Breast epithelium (tissue), 4 donors: ENCODE measurements at regions not wholly inside any gene's neighbourhood (a gene's known extent, or its start where the extent isn't known, plus 50 kb on each side); places are given as distances from the start of the nearest gene placed in this dataset.

ENCODE experiments used
- DNase-seq, 2 donors: peaks; one replicate each; pipeline ENCODE4 v3.0.0-alpha.2; 2019; ENCODE audit warnings: low spot score in 2 of 2
- H3K27ac ChIP-seq, 2 donors: fragments of 200-600 bp; sonication (generic) in 1 of 2; one replicate each; pipeline ENCODE4 v1.5.1; 2016 to 2019; ENCODE audit warnings: mild to moderate bottlenecking in 1 of 2
- H3K27me3 ChIP-seq, 2 donors: fragments of 200-600 bp; sonication (generic) in 1 of 2; one replicate each; pipeline versions ENCODE4 v1.5.1 to v1.6.0; 2017 to 2019; ENCODE audit warnings: control low read depth in 1 of 2, mild to moderate bottlenecking in 1 of 2
- H3K36me3 ChIP-seq: fragments of 200-600 bp; one replicate; pipeline ENCODE4 v1.5.1; 2019
- H3K4me1 ChIP-seq, 2 donors: fragments of 200-600 bp; sonication (generic); one replicate each; pipeline ENCODE4 v1.5.1; 2016 to 2019; ENCODE audit warnings: control low read depth in 1 of 2
- H3K4me3 ChIP-seq, 3 donors: fragments of 200-600 bp; sonication (generic); 1 replicate in 2 of 3; 2 replicates in 1 of 3; pipeline ENCODE4 v1.5.1; 2016 to 2019; ENCODE audit warnings: mild to moderate bottlenecking in 3 of 3, moderate library complexity in 2 of 3
- H3K9me3 ChIP-seq, 2 donors: fragments of 200-600 bp; sonication (generic) in 1 of 2; one replicate each; pipeline ENCODE4 v1.5.1; 2016 to 2019; ENCODE audit warnings: control low read depth in 1 of 2
- POLR2A ChIP-seq: fragments of 450-650 bp; IDR thresholded peaks from one replicate; pipeline ENCODE4 v1.6.1; 2016; ENCODE audit warnings: antibody characterized with exemption, mild to moderate bottlenecking, moderate library complexity
- POLR2AphosphoS5 ChIP-seq, 3 donors: sonication (generic); formaldehyde crosslinking; IDR thresholded peaks; one replicate each; pipeline ENCODE4 v1.6.1; 2017; ENCODE audit warnings: antibody characterized with exemption in 3 of 3
- intact Hi-C: fragments of 100-400 bp; cut with DNase I; formaldehyde crosslinking; loops from one replicate; pipeline ENCODE4 v1.15.1; 2023; ENCODE audit warnings: low total_unique reads
- TF ChIP-seq, protein P1 (sequence below), 3 donors: fragments of 450-650 bp; IDR thresholded peaks; one replicate each; pipeline ENCODE4 v1.5.1; 2016 to 2017; ENCODE audit warnings: antibody characterized with exemption in 3 of 3, mild to moderate bottlenecking in 3 of 3, moderate library complexity in 3 of 3

- no peak for DNase-seq
- Histone ChIP-seq H3K36me3 (no peaks in the 10 kb centered on the region), H3K4me3 (no peak overlapping the region), H3K4me1 (no peaks in the 10 kb centered on the region), H3K9me3 (no peaks in the 10 kb centered on the region), H3K27me3 (no peaks in the 10 kb centered on the region), H3K27ac (no peak overlapping the region)
- TF ChIP-seq POLR2AphosphoS5 (IDR thresholded peaks at IDR 0.05) (no peak), POLR2A (no peak)
- TF ChIP-seq, protein P1, sequence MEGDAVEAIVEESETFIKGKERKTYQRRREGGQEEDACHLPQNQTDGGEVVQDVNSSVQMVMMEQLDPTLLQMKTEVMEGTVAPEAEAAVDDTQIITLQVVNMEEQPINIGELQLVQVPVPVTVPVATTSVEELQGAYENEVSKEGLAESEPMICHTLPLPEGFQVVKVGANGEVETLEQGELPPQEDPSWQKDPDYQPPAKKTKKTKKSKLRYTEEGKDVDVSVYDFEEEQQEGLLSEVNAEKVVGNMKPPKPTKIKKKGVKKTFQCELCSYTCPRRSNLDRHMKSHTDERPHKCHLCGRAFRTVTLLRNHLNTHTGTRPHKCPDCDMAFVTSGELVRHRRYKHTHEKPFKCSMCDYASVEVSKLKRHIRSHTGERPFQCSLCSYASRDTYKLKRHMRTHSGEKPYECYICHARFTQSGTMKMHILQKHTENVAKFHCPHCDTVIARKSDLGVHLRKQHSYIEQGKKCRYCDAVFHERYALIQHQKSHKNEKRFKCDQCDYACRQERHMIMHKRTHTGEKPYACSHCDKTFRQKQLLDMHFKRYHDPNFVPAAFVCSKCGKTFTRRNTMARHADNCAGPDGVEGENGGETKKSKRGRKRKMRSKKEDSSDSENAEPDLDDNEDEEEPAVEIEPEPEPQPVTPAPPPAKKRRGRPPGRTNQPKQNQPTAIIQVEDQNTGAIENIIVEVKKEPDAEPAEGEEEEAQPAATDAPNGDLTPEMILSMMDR (IDR thresholded peaks at IDR 0.05), result no peak
- intact Hi-C loops, result no loop called here
Measured at GRCh38 chr5:8869932-8870331, 675.9 kb downstream of the SEMA5A start.

DNA sequence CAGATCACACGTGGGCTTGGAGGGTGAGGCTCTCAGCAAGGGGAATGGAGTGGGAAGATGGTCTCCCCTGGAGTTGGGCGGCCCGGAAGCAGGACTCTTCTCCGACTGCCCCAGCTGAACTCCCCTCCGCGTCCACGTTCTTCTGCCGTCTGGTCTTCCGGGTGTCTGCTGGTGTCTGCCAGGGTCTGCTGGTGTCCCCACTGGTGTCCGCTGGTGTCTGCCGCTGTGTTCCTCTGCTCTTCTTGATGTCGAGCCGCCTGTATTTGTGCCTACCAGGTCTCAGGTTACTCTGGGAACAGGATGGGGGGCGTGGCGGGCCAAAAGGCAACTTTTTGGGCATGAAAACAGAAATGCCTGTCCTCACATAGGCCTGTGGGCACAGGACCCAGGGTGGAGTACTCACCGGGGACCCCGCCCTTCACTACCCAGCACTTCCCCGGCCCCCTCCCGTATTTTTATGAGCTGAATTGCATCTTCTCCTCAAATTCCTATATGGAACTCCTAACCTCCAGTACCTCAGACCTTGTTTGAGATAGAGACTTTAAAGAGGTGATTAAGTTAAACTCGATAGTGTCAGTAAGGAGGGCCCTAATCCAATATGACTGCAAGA, 675.4 kb downstream of the SEMA5A start:
- Histone ChIP-seq H3K36me3 (no peaks in the 10 kb centered on the region), H3K27ac (no peak overlapping the region), H3K9me3 (no peaks in the 10 kb centered on the region), H3K27me3 (no peaks in the 10 kb centered on the region), H3K4me3 (no peak overlapping the region), H3K4me1 (no peaks in the 10 kb centered on the region)
- DNase-seq, result no peak
- TF ChIP-seq POLR2AphosphoS5 (IDR thresholded peaks at IDR 0.05) (no peak), POLR2A (no peak)
- TF ChIP-seq, protein P1 (IDR thresholded peaks at IDR 0.05), result no peak
- intact Hi-C loops, result no loop called here

- intact Hi-C loops, result no loop called here
- Histone ChIP-seq H3K27ac (no peak overlapping the region), H3K4me3 (no peak overlapping the region), H3K9me3 (no peaks in the 10 kb centered on the region), H3K27me3 (no peaks in the 10 kb centered on the region), H3K4me1 (no peaks in the 10 kb centered on the region), H3K36me3 (no peaks in the 10 kb centered on the region)
- no peak for DNase-seq
- TF ChIP-seq POLR2AphosphoS5 (IDR thresholded peaks at IDR 0.05) (no peak), POLR2A (no peak)
- TF ChIP-seq, protein P1 (IDR thresholded peaks at IDR 0.05), result no peak
Measured at GRCh38 chr5:8870959-8871355, 674.9 kb downstream of the SEMA5A start.

DNA sequence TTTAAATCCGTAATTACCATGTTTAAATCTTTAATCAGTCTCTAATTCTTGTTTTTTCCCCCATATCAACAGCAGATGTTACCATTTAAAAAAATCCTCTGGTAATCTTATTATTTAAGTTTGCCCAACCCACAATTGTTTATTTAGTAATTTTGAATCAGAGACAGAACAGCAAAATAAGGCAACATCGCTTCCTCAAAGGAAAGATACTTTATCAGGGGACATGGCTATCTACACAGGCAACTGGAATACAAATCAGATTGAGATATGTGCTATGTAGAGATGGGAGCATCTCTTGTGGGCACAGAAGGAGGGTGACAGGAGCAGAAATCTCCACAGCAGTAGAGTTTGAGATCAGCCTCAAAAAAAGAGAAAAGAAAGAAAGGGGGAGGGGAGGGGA, 674.4 kb downstream of the SEMA5A start:
- TF ChIP-seq POLR2AphosphoS5 (IDR thresholded peaks at IDR 0.05) (no peak), POLR2A (no peak)
- TF ChIP-seq, protein P1 (IDR thresholded peaks at IDR 0.05), result no peak
- no peak for DNase-seq
- no peak overlapping the region for H3K27ac ChIP-seq
- H3K27me3 ChIP-seq, result no peaks in the 10 kb centered on the region
- no peaks in the 10 kb centered on the region for H3K9me3 ChIP-seq
- H3K36me3 ChIP-seq, result no peaks in the 10 kb centered on the region
- no peak overlapping the region for H3K4me3 ChIP-seq
- intact Hi-C loops, result no loop called here
- H3K4me1 ChIP-seq, result no peaks in the 10 kb centered on the region

DNA sequence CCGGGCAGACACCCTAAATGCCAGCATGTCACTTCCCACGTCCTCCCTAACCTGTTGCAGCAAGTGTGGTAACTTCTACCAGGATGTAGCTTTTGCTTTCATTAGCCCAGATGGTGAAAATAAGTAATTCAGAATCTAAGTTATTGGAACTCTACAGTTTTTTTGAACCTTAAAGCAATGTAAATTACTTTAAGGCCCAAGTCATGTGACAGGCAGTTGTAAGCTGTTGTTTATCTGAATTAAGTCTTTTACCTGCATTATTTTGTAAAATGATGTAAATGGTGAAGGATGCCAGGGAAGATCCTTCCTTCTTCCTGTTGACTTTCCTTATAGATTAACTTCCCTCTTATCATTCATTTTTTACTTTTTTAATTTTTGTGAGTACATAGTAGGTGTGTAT, 670.2 kb downstream of the SEMA5A start:
- H3K9me3 ChIP-seq, result no peaks in the 10 kb centered on the region
- no peaks in the 10 kb centered on the region for H3K36me3 ChIP-seq
- TF ChIP-seq, protein P1 (IDR thresholded peaks at IDR 0.05), result no peak
- TF ChIP-seq POLR2AphosphoS5 (IDR thresholded peaks at IDR 0.05) (no peak), POLR2A (no peak)
- no peaks in the 10 kb centered on the region for H3K4me1 ChIP-seq
- H3K4me3 ChIP-seq, result no peak overlapping the region
- H3K27me3 ChIP-seq, result no peaks in the 10 kb centered on the region
- intact Hi-C loops, result no loop called here
- no peak for DNase-seq
- no peak overlapping the region for H3K27ac ChIP-seq
